Activated CD8-positive, alpha-beta memory T cell treated with anti-CD3 and anti-CD28 coated beads, Interleukin-2, amount 50 U/mL, for 4 hours (primary cell): ENCODE measurements at regions not wholly inside any gene's neighbourhood (a gene's known extent, or its start where the extent isn't known, plus 50 kb on each side); places are given as distances from the start of the nearest gene placed in this dataset.

ENCODE experiments used
- DNase-seq: peaks from one replicate; pipeline ENCODE4 v3.0.0-alpha.2; 2020

DNA sequence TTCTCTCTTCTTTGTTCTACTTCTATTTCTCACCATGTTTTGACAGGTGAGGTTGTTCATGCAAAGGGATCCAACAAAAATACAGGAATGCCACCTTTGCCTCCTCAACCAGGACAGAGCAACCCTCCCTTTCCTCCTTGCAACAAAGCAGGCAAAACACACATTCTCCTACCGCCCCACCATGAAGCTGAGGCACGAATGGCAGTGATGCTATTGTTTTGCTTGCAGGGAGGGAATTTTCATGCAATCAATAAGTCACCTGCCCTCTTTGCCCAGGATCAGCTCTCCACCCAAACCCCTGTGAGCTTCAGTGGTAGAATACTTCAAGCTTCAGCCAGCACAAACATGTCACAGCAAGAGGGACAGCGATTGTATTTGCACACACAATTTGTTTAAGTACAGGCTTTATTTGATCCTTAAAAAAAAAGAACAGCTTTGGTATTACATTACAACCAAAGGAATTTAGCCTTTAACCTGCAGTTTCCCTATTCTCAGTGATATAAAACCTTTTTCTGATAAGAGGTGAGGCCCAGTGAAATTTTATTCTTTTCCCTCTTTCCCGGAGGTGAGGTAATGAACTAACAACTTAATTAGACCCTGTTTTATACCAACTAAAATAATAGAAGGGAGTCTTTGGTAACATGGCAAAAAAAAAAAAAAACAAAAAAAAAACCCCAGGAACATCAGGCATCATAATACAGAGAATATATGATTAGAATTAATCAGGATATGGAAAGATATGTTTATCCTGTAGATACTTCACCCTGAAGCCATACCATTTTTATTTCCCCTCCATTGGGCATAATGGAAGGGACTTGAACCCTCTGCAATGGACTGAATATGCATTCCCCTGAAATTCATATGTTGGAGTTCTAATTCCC is 87.0 kb upstream of the EEA1 start:
- no peak for DNase-seq

- DNase-seq, result no peak
These were observed 87.8 kb upstream of the EEA1 start for GRCh38 chr12:93016752-93017350.

DNA sequence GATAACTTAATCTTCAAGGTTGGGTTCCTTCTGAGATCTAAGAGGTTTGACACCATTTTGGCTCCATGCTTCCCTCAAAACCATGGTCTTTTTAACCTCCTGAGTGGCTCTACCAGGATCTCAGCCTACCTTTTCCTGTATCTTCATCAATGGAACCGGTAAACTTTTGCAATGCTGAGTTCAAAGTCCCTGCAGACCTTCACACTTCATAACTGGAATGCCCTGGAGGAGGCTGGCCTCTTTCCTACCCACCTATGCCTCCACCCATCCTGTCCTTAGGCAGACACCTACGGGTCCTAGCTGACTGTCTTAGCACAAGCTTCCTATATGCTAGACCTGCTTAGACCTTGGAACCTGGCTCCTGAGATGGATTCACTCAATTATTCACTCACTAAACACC is 89.5 kb upstream of the EEA1 start:
- DNase-seq, result no peak

GRCh38 chr12:93019212-93019927 is 90.3 kb upstream of the EEA1 start:
- no peak for DNase-seq

- no peak for DNase-seq
These were observed 91.0 kb upstream of the EEA1 start for GRCh38 chr12:93019975-93020630.

DNA sequence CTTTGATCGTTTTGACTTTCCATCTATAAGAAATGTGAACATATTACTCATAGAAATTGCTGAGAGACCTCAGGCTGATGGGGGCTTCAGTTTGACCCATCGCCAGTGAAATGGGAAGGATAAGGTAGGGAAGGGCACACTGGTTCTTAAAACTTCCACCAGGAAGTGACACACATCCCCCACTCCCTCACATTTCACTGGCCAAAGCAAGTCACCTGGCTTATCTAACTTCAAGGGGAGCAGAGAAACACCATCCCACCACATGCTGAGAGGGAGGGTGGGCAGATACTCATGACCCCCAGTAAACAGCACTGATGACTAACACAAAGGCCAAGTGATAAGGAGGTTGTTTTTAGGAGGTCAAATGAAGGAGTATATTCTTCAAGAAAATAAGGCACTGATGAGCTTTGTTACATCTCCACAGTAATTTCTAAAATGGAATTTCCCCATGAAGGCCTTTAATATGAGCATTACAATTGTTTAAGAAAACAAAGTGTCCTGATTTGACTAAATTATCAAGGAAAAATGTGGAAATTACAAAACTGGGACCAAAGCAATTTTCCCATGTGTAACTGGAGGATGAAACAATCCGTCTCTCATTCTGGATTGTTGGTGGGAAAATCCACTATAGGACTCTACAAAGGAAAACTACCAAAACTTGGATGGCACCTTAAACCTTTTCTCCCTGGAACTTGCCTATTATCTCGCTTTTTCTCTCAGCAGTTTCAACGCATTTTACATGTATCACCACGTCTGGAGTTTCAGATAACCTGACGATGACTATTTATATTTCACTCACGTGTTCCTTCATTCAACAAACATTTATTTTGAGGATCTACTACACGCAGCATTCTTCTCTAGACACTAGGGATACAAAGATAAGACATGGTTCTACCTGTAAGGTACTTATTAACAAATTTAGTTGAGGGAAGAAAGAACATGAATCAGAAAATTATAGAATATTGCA is 91.8 kb upstream of the EEA1 start:
- no peak for DNase-seq

DNA sequence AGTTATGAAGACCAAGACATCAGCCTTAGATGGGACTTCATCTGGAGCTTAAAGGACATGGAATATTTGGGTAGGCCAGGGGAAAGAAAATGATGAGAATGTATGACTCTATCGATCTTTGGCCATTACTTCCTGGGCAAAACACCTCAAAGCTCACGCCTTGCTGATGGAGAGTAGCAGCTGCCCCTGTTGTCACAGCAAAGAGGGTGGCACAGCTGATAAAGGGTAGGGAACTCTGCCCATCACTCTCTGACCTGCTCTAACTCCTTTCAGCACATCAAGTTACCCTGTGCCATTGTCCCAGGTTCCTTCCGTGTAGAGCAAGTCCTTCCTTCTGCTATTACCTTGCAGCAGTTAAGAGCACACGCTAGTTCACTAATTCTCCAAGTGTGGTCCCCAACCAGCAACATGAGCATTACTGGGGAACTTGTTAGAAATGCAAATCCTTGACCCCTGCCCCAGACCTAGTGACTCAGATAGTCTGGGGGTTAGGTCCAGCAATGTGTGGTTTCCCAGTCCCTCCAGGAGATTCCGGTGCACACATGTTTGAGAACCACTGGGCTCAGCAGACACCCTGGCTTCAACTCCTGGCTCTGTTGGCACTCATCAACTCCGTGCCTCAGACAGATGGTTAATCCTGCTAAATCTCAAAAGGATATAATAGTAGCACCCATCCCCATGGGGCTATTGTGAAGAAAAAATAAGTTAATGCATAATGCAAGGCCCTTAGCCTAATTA is 93.7 kb upstream of the EEA1 start:
- no peak for DNase-seq

DNA sequence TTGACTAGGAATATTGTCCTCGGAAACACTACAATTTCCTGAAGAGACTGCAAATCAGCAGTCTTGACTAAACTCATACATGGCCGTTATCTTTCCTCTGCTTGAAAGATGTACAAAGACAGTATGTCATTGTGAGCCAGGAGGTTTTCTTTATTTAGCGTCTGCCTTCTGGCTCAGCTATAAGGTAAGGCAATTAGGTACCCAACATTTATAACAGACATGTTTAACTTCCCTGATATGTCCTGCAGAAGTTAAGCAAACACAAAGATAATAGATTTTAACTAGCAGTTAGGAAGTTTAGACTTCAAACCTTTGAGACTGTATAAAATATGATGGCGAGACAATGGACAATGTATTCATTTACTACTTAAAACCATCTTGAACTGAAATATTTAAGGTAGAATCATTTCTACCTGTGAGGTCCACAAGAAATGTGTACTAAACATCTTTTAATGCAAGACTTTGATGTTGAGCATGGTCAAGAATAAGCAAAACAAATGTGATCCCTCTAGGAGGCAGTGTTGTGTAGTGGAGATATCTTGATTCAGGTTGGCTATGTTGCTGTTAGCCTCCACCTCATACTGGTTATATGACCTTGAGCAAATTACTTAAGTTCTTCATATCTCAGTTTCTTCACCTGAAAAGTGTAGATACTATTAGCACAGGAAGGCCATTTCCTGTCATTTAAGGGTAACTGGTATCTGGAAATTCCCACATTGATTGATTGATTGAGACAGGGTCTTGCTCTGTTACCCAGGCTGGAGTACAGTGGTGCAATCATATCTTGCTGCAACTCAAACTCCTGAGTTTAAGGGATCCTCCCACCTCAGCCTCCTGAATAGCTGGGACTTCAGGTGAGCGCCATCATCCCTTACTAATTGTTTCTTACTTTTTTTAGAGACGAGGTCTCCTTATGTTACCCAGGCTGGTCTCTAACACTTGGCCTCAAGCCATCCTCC is 96.3 kb upstream of the EEA1 start:
- DNase-seq, result no peak

GRCh38 chr12:93027041-93027440 is 97.9 kb upstream of the EEA1 start:
- DNase-seq, result no peak

- DNase-seq, result no peak
These were observed 100.0 kb upstream of the EEA1 start for GRCh38 chr12:93029091-93029490.

GRCh38 chr12:93031028-93031427 is 101.9 kb upstream of the EEA1 start:
- no peak for DNase-seq

DNA sequence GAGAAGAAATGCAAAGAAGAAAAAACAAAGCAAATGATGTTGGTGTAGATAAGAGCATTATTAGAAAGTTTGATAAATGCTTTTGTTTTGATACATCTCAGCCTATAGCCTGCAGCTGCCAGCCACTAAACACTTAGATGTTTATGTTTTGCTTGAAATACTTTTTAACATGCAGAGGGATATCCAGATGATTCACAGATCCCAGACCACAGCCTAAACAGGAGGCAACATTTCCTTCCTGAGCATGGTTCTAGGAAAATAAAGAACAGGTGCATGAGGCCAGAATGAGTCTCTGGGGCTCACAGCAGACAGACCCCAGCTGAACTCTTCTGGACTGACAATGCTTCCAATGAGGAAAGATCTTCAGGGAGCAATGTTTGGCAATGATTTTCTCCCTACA is 103.7 kb upstream of the EEA1 start:
- no peak for DNase-seq

- no peak for DNase-seq
These were observed 104.9 kb upstream of the EEA1 start for GRCh38 chr12:93033948-93034347.

DNA sequence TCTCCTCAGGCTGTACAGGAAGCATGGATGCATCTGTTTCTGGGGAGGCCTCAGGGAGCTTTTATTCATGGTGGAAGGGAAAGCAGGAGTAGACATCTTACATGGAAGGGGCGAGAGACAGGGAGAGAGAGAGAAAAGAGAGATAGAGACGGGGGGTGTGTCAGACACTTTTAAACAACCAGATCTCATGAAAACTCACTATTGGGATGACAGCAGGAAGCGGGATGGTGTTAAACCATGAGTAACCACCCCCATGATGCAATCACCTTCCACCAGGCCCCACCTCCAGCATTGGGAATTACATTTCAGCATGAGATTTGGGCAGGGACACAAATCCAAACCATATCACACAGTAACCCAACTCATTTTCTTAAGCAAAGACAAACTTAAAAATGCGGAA is 110.0 kb upstream of the EEA1 start:
- no peak for DNase-seq

DNA sequence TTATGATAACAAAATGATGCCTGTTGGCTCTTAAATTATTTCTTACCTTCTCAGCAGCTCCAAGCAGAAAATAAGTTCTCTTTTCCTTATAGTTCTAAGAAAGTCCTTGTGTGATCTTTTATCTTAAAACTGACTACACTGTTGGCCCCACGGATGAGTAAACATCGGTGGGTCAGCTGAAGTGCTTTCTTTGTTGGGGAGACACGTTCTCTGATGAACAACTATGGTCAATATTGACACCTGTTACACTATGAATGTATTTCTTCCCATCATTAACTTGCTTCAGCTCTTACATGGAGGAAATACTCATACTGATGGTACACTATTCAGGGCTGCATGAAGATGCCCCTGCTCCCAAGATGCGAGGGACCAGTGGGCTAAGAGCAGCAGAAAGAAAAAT is 110.8 kb upstream of the EEA1 start:
- DNase-seq, result no peak

DNA sequence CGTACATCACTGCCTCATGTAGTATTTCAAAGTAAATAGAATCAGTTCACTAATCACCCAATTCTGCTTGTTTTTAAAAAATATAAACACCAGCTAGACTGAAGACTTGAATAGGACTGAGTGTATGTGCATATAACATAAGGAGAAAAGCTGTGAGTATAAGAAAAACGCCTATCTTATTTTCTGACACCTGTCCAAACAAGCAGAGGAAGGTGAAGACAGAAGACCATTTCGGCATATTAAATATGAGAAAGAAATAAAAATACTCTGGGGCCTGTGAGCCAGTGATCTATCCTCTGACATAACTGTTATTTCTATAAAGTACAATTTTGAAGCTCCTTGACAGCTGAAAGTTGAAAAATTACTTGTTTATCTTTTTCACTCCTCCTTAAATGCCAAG is 111.3 kb upstream of the EEA1 start:
- no peak for DNase-seq

DNA sequence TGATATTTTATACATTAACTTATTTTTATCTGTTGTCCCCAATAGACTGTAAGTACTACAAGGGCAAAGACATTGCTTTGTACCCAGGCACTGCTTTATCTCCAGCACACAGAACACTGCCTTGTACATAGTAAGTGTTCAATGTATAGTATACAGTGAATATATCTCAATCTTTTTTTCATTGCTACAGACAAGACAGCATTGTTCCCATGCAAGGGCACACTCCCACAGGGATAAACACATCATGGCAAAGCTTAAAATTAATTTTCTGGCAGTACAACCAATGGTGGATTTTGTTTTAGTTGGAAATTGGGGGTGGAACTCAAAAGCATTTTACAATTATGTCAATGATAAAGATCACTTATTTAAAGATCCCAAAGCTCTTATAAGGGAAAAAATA is 112.3 kb upstream of the EEA1 start:
- no peak for DNase-seq

- no peak for DNase-seq
These were observed 113.2 kb upstream of the EEA1 start for GRCh38 chr12:93042283-93042682.

- DNase-seq, result no peak
These were observed 113.6 kb upstream of the EEA1 start for GRCh38 chr12:93042684-93043083.

GRCh38 chr12:93043192-93043876 is 114.2 kb upstream of the EEA1 start:
- DNase-seq, result no peak
